ENCODE measurements at regions not wholly inside any gene's neighbourhood (a gene's known extent, or its start where the extent isn't known, plus 50 kb on each side); places are given as distances from the start of the nearest gene placed in this dataset.
"Not testable (repeated sequence)": the region's sequence is repeated elsewhere in the genome, so short reads cannot be mapped to it uniquely, and the experiment has no call there.

DNA sequence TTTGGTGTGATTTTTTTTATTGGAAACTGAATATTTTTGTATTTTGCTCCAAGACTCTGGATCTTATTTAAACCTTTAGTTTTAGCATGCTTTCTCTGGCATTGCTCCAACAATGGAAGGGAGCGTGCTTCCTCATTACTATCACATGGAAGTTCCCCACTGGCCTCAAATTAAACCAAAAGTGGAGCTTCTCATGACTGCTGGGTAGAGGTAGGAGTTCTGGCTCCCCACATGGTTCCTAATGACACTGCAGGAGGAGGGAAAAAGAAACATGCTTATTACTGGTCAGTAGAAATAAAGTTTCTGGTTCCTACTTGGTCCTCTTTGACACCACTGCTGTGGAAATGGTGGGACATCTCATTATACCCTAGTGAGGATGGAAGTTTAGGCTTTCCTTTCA lies 310.5 kb downstream of the PTGER3 start:
- no peaks in the 10 kb centered on the region for H3K27me3 Mint-ChIP-seq
- ATAC-seq (ENCODE audit: poor library complexity) (no peak), DNase-seq (no peak)
- Histone ChIP-seq H3K27me3 (ENCODE audit: control insufficient read depth in 1 of 2, insufficient read depth in 2 of 2, low read length in 2 of 2) (no peaks in the 10 kb centered on the region), H3K4me1 (ENCODE audit: insufficient read depth, low read length) (no peaks in the 10 kb centered on the region), H3K4me3 (ENCODE audit: low read length) (no peak overlapping the region), H3K36me3 (ENCODE audit: insufficient read depth, low read length) (no peaks in the 10 kb centered on the region), H3K9me3 (ENCODE audit: control insufficient read depth in 1 of 2, insufficient read depth in 1 of 2, low read length in 2 of 2) (no peaks in the 10 kb centered on the region), H3K27ac (ENCODE audit: low read depth in 1 of 2, low read length in 2 of 2) (no peak overlapping the region)
- H3K9me3 Mint-ChIP-seq: peaks cover 9% of the 10 kb centered on the region
- H3K27ac Mint-ChIP-seq: no peak overlapping the region
- ChIA-PET POLR2A (no interaction called here), CTCF (no interaction called here)
- H3K36me3 Mint-ChIP-seq (ENCODE audit: low read depth): no peaks in the 10 kb centered on the region
- H3K4me1 Mint-ChIP-seq (ENCODE audit: low read depth): no peaks in the 10 kb centered on the region
- intact Hi-C loops (cut with DNase I, micrococcal nuclease): no loop called here
- no peak overlapping the region for H3K4me3 Mint-ChIP-seq
- TF ChIP-seq, protein P1, sequence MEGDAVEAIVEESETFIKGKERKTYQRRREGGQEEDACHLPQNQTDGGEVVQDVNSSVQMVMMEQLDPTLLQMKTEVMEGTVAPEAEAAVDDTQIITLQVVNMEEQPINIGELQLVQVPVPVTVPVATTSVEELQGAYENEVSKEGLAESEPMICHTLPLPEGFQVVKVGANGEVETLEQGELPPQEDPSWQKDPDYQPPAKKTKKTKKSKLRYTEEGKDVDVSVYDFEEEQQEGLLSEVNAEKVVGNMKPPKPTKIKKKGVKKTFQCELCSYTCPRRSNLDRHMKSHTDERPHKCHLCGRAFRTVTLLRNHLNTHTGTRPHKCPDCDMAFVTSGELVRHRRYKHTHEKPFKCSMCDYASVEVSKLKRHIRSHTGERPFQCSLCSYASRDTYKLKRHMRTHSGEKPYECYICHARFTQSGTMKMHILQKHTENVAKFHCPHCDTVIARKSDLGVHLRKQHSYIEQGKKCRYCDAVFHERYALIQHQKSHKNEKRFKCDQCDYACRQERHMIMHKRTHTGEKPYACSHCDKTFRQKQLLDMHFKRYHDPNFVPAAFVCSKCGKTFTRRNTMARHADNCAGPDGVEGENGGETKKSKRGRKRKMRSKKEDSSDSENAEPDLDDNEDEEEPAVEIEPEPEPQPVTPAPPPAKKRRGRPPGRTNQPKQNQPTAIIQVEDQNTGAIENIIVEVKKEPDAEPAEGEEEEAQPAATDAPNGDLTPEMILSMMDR (IDR thresholded peaks at IDR 0.05): no peak

DNA sequence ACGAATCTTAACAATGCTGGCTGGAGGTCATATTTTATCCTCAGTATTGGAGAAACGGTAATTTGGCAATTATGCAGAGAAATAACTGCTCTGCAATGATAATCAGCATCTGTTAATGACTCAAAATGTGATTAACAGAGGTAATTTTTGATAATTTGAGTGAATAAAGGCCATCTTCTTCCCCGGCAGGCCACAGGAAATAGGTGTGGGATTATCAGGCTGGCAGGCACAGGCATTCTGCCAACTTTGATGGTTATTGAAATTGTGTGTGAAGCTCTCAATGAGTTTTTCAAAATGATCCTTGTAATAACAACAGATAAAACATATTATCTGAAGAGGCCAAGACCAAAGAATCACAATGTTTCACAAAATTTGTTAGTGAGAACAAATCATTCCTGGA lies 309.0 kb downstream of the PTGER3 start:
- Histone ChIP-seq H3K27ac (ENCODE audit: low read depth in 1 of 2, low read length in 2 of 2) (no peak overlapping the region), H3K36me3 (ENCODE audit: insufficient read depth, low read length) (no peaks in the 10 kb centered on the region), H3K4me3 (ENCODE audit: low read length) (no peak overlapping the region), H3K27me3 (ENCODE audit: control insufficient read depth in 1 of 2, insufficient read depth in 2 of 2, low read length in 2 of 2) (no peaks in the 10 kb centered on the region), H3K9me3 (ENCODE audit: control insufficient read depth in 1 of 2, insufficient read depth in 1 of 2, low read length in 2 of 2) (no peaks in the 10 kb centered on the region), H3K4me1 (ENCODE audit: insufficient read depth, low read length) (no peaks in the 10 kb centered on the region)
- no peak for ATAC-seq (ENCODE audit: poor library complexity)
- Mint-ChIP-seq H3K9me3 (peaks cover 16% of the 10 kb centered on the region), H3K36me3 (ENCODE audit: low read depth) (no peaks in the 10 kb centered on the region), H3K27me3 (no peaks in the 10 kb centered on the region), H3K4me3 (no peak overlapping the region), H3K4me1 (ENCODE audit: low read depth) (no peaks in the 10 kb centered on the region), H3K27ac (no peak overlapping the region)
- intact Hi-C loops (cut with DNase I, micrococcal nuclease): no loop called here
- TF ChIP-seq, protein P1 (IDR thresholded peaks at IDR 0.05): no peak
- POLR2A ChIA-PET: no interaction called here
- CTCF ChIA-PET: no interaction called here
- no peak for DNase-seq

DNA sequence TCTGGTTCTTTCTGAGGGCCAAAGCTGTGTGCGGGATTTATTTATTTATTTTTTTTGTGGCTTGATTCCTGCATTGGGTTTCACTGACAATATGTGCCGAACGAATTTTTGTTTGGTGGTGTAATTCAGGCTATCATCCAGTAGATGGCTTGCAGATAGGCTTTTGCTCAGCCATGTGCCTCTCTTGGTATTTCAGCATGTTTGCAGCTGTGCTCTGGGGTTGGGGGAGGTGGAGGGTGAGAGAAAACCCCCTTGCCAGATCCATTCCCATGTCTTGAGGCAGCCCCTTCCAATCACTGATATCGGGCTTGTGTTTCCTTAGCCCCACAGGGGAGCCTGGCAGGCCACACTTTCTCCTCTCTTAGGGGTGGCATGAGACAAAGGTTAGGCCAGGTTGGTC lies 302.4 kb downstream of the PTGER3 start:
- intact Hi-C loops (cut with DNase I, micrococcal nuclease): no loop called here
- Mint-ChIP-seq H3K4me3 (no peak overlapping the region), H3K4me1 (ENCODE audit: low read depth) (no peaks in the 10 kb centered on the region), H3K36me3 (ENCODE audit: low read depth) (no peaks in the 10 kb centered on the region), H3K27me3 (no peaks in the 10 kb centered on the region), H3K9me3 (peaks cover 35% of the 10 kb centered on the region), H3K27ac (no peak overlapping the region)
- Histone ChIP-seq H3K27ac (ENCODE audit: low read depth in 1 of 2, low read length in 2 of 2) (no peak overlapping the region), H3K27me3 (ENCODE audit: control insufficient read depth in 1 of 2, insufficient read depth in 2 of 2, low read length in 2 of 2) (no peaks in the 10 kb centered on the region), H3K4me1 (ENCODE audit: insufficient read depth, low read length) (no peaks in the 10 kb centered on the region), H3K36me3 (ENCODE audit: insufficient read depth, low read length) (no peaks in the 10 kb centered on the region), H3K9me3 (ENCODE audit: control insufficient read depth in 1 of 2, insufficient read depth in 1 of 2, low read length in 2 of 2) (peaks cover 10 to 14% of the 10 kb centered on the region in 2 experiments), H3K4me3 (ENCODE audit: low read length) (no peak overlapping the region)
- CTCF ChIA-PET: no interaction called here
- ATAC-seq (ENCODE audit: poor library complexity): no peak
- POLR2A ChIA-PET: no interaction called here
- TF ChIP-seq, protein P1 (IDR thresholded peaks at IDR 0.05): no peak
- no peak for DNase-seq

DNA sequence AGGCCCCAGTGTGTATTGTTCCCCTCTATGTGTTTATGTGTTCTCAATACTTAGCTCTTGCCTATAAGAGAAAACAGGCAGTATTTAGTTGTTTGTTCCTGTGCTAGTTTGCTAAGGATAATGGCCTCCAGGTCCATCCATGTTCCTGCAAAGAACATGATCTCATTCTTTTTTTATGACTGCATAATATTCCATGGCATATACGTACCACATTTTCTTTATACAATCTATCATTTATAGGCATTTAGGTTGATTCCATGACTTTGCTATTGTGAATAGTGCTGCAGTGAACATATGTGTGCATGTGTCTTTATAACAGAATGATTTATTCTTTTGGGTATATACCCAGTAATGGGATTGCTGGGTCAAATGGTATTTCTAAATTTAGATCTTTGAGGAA lies 301.6 kb downstream of the PTGER3 start:
- intact Hi-C loops (cut with DNase I, micrococcal nuclease); H3K27ac ChIP-seq (ENCODE audit: low read depth in 1 of 2, low read length in 2 of 2); CTCF ChIA-PET; H3K36me3 Mint-ChIP-seq (ENCODE audit: low read depth); H3K4me3 ChIP-seq (ENCODE audit: low read length); H3K4me1 ChIP-seq (ENCODE audit: insufficient read depth, low read length); H3K27ac Mint-ChIP-seq; H3K36me3 ChIP-seq (ENCODE audit: insufficient read depth, low read length); H3K27me3 Mint-ChIP-seq; H3K4me1 Mint-ChIP-seq (ENCODE audit: low read depth); POLR2A ChIA-PET; DNase-seq; H3K27me3 ChIP-seq (ENCODE audit: control insufficient read depth in 1 of 2, insufficient read depth in 2 of 2, low read length in 2 of 2); ATAC-seq (ENCODE audit: poor library complexity); H3K4me3 Mint-ChIP-seq: not testable (repeated sequence)
- peaks cover 36% of the 10 kb centered on the region for H3K9me3 Mint-ChIP-seq
- H3K9me3 ChIP-seq (ENCODE audit: control insufficient read depth in 1 of 2, insufficient read depth in 1 of 2, low read length in 2 of 2): peaks cover 10 to 14% of the 10 kb centered on the region in 2 experiments

DNA sequence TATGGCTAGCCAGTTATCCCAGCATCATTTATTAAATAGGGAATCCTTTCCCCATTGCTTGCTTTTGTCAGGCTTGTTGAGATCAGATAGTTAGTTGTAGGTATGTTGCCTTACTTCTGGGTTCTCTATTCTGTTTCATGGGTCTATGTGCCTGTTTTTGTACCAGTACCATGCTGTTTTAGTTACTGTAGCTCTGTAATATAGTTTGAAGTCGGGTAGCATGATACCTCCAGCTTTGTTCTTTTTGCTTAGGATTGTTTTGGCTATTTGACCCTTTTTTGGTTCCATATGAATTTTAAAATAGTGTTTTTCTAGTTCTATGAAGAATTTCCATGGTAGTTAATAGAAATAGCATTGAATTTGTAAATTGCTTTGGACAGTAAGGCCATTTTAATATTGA lies 300.5 kb downstream of the PTGER3 start:
- H3K4me3 Mint-ChIP-seq; H3K27me3 ChIP-seq (ENCODE audit: control insufficient read depth in 1 of 2, insufficient read depth in 2 of 2, low read length in 2 of 2); H3K36me3 Mint-ChIP-seq (ENCODE audit: low read depth); H3K36me3 ChIP-seq (ENCODE audit: insufficient read depth, low read length); DNase-seq; H3K27ac Mint-ChIP-seq; H3K27ac ChIP-seq (ENCODE audit: low read depth in 1 of 2, low read length in 2 of 2); intact Hi-C loops (cut with DNase I, micrococcal nuclease); H3K4me1 Mint-ChIP-seq (ENCODE audit: low read depth); POLR2A ChIA-PET; H3K27me3 Mint-ChIP-seq; H3K4me1 ChIP-seq (ENCODE audit: insufficient read depth, low read length); ATAC-seq (ENCODE audit: poor library complexity); CTCF ChIA-PET; H3K4me3 ChIP-seq (ENCODE audit: low read length): not testable (repeated sequence)
- H3K9me3 Mint-ChIP-seq: peaks cover 36% of the 10 kb centered on the region
- peaks cover 10 to 14% of the 10 kb centered on the region in 2 experiments for H3K9me3 ChIP-seq (ENCODE audit: control insufficient read depth in 1 of 2, insufficient read depth in 1 of 2, low read length in 2 of 2)

Data from CD4-positive, alpha-beta T cell (primary cell).